22Rv1 (cell line): ENCODE measurements at regions not wholly inside any gene's neighbourhood (a gene's known extent, or its start where the extent isn't known, plus 50 kb on each side); places are given as distances from the start of the nearest gene placed in this dataset.

Experiments used
- H3K27ac ChIP-seq: fragments of 450-650 bp; 2 replicates; pipeline ENCODE4 v1.5.1; 2017
- ZFX ChIP-seq: fragments of 450-650 bp; IDR thresholded peaks from 2 replicates; pipeline ENCODE4 v1.6.1; 2017; ENCODE audit warnings: antibody characterized with exemption, borderline replicate concordance
- TF ChIP-seq, protein P1 (sequence below): fragments of 450-650 bp; IDR thresholded peaks from 2 replicates; pipeline ENCODE4 v1.5.1; 2017; ENCODE audit warnings: mild to moderate bottlenecking

DNA sequence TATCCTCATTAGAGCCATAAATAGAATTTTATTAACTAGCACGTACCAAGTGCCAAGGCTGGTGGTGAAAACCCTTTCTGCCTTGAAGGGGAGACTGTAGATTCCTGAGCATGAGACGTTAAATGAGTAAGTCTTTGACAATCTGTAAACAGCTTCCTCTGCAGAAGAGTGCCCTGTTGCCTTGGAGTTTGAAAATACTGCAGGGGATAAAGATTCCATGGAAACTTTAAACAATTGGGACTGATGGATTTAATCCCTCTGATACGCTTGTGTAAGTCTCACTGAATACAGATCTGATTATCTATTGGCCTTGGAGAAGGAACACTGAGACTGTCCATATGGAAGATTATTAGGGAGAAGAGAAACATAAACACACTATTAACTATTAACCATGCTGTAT, 1053.4 kb upstream of the RBFOX1 start:
- TF ChIP-seq ZFX = no peak
- TF ChIP-seq, protein P1, sequence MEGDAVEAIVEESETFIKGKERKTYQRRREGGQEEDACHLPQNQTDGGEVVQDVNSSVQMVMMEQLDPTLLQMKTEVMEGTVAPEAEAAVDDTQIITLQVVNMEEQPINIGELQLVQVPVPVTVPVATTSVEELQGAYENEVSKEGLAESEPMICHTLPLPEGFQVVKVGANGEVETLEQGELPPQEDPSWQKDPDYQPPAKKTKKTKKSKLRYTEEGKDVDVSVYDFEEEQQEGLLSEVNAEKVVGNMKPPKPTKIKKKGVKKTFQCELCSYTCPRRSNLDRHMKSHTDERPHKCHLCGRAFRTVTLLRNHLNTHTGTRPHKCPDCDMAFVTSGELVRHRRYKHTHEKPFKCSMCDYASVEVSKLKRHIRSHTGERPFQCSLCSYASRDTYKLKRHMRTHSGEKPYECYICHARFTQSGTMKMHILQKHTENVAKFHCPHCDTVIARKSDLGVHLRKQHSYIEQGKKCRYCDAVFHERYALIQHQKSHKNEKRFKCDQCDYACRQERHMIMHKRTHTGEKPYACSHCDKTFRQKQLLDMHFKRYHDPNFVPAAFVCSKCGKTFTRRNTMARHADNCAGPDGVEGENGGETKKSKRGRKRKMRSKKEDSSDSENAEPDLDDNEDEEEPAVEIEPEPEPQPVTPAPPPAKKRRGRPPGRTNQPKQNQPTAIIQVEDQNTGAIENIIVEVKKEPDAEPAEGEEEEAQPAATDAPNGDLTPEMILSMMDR = no peak
- H3K27ac ChIP-seq = no peak overlapping the region

DNA sequence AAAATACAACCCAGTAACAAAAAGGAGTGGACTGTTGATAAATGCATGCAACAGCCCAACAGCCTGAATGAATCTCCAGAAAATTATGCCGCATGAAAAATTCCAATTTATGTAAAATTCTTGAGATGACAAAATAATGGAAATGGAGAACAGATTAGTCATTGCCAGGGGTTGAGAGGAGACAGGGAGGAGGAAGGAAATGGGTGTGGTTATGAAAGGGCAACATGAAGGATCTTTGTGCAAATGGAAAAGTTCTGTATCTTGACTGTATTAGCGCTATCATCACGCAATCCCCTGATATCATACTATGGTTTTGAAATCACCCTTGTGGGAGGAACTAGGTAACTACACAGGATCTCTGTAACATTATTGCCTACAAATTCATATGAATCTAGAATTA, 1058.3 kb upstream of the RBFOX1 start:
- TF ChIP-seq ZFX = no peak
- TF ChIP-seq, protein P1 = no peak
- no peak overlapping the region for H3K27ac ChIP-seq

DNA sequence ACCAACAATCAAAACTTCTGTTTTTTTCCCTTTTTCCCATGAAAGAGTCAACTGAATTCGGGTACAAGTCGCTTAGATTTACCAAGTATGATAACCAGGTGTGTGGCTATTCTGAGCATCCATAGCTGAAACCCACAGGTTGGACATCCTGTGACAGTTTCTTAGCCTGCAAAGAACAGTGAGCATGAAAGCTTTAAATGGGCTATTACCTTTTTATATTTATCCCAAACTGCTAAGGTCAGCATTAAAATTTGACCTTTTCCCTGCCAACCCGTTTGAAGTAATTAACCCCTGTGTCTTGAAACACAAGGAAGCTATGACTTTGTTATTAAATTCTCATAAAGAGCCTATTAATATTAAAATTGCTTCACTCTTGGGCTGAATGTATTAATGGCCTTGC, 1065.0 kb upstream of the RBFOX1 start:
- TF ChIP-seq, protein P1 = no peak
- TF ChIP-seq ZFX = no peak
- H3K27ac ChIP-seq = no peak overlapping the region

DNA sequence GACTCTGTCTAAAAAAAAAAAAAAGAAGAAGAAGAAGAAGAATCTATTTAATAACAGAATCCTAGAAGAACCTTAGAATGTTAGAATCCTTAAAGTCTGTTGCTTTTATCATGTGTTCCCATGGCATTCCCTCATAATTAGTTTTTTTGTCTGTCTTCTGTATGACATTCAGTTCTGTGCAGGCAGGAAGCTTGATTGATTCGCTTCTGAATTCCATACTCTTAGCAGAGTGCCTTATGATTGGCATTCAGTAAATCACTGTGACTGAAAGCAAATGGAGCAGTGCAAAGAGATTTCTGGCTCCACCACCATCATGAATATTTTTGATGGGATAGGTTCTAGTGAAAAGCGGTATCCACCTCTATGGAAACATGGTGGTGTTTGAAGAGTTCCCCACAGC, 1065.9 kb upstream of the RBFOX1 start:
- H3K27ac ChIP-seq = no peak overlapping the region
- TF ChIP-seq ZFX = no peak
- TF ChIP-seq, protein P1 = no peak

DNA sequence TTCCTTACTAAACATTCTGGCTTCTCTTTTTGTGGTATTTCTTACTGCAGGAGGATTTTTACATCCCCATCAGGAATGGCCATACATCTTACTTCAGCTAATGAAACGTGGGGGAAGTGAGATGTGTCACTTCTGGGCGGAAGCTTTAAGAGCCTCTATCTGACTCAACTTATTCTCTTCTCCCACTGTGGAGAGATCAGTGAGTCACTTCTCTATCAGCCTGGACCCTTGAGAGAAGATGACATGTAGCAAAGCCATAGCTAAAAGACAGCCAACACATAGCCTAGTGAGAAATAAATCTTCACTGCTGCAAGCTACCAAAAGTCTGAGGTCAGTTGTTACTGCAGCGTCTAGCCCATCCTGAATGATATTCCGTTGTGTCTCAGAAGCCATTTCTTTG, 1066.7 kb upstream of the RBFOX1 start:
- TF ChIP-seq ZFX = no peak
- TF ChIP-seq, protein P1 = no peak
- H3K27ac ChIP-seq = no peak overlapping the region

DNA sequence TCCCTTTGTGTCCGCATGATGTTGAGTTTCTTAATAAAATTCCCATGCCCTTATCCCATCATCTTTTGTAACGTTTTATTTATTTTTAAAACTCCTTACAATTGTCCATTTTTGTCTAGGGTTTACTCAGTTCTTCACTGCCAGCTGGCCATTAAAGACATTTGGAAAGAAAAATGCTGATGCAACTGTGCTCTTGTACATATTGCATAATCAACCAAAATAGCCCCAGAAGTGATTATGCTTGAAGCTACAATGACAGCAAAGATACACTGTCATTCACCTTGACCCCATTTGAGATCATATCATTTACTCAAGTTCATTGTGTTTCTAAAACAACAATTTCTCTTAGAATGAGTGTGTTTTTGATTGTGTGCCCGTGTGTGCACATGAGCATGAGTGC, 1074.6 kb upstream of the RBFOX1 start:
- no peak for TF ChIP-seq ZFX
- TF ChIP-seq, protein P1 = no peak
- H3K27ac ChIP-seq = no peak overlapping the region

DNA sequence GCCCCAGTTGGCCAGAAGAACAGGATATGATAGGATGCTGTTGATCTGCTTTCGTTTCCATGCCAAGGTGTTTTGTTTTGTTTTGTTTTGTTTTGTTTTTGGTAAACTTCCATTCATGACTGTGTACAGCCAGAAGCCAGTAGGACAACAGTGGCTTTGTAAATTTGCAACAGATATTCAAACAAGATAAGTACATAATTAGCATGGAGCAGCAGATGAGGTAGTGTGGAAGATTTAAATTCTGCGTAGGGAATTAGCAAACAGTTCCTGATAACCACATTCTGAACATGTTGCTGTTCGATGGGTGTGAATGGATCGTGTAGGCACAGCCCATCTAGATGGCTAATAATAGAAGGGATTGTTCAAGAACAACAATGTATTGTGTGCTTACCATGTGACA, 1080.1 kb upstream of the RBFOX1 start:
- no peak for TF ChIP-seq ZFX
- TF ChIP-seq, protein P1 = no peak
- H3K27ac ChIP-seq = no peak overlapping the region
